ENCODE measurements at regions not wholly inside any gene's neighbourhood (a gene's known extent, or its start where the extent isn't known, plus 50 kb on each side); places are given as distances from the start of the nearest gene placed in this dataset.

GRCh38 chr6:96340164-96340563, 181.4 kb upstream of the UFL1 start (continued):
- TF ChIP-seq CTCF (conservative IDR thresholded peaks at IDR 0.05; ENCODE audit: low read depth in 2 of 2) (no peak), ZNF114 (CRISPR knock-in tag; IDR thresholded peaks at IDR 0.05) (no peak)

GRCh38 chr6:96345501-96345900, 176.1 kb upstream of the UFL1 start:
- DNase-seq (ENCODE audit: low spot score) (no peak), ATAC-seq (no peak)
- peaks cover 15% of the 10 kb centered on the region; the same call in 2 of the 3 replicates for H3K4me1 Mint-ChIP-seq
- H3F3A ChIP-seq (replicated peaks; ENCODE audit: low read depth), result no peaks in the 10 kb centered on the region
- no peak overlapping the region for H3K27ac Mint-ChIP-seq
- H3K36me3 ChIP-seq (ENCODE audit: insufficient read depth), result no peaks in the 10 kb centered on the region
- H3K27me3 Mint-ChIP-seq (ENCODE audit: insufficient read depth, low read depth, poor library complexity), result no peaks in the 10 kb centered on the region
- no peaks in the 10 kb centered on the region for H4K20me1 ChIP-seq (replicated peaks; ENCODE audit: insufficient read depth)
- H2AFZ ChIP-seq, result no peak overlapping the region
- H3K4me2 ChIP-seq, result peak overlapping the region; percentile 22; the same call in 1 of the 2 replicates
- H3K79me2 ChIP-seq (replicated peaks; ENCODE audit: insufficient read depth), result no peaks in the 10 kb centered on the region
- TF ChIP-seq STAT1 (IDR thresholded peaks at IDR 0.05; ENCODE audit: unreplicated experiment) (no peak), JUNB (IDR thresholded peaks at IDR 0.05; ENCODE audit: unreplicated experiment) (no peak), EZH2 (IDR thresholded peaks at IDR 0.05; ENCODE audit: low read depth, unreplicated experiment) (no peak)
- no peak overlapping the region for H3K4me3 ChIP-seq
- H3K27ac ChIP-seq (ENCODE audit: low read depth), result no peak overlapping the region
- no peaks in the 10 kb centered on the region for H3K27me3 ChIP-seq (ENCODE audit: insufficient read depth)
- H3K9me2 ChIP-seq (ENCODE audit: insufficient read depth), result no peaks in the 10 kb centered on the region
- H3K9me3 Mint-ChIP-seq, result peaks cover 25% of the 10 kb centered on the region
- peaks cover 21% of the 10 kb centered on the region for H3K36me3 Mint-ChIP-seq (ENCODE audit: low read depth)
- no peak overlapping the region for H3K4me3 Mint-ChIP-seq
- peaks cover 12% of the 10 kb centered on the region; the same call in 1 of the 2 replicates for H3K4me1 ChIP-seq (ENCODE audit: insufficient read depth)

- no peaks in the 10 kb centered on the region; the same call in 2 of the 3 replicates for H3K4me1 Mint-ChIP-seq
- DNase-seq (ENCODE audit: low spot score) (no peak), ATAC-seq (no peak)
- H3K4me1 ChIP-seq (ENCODE audit: insufficient read depth), result no peaks in the 10 kb centered on the region
- H3K9me2 ChIP-seq (ENCODE audit: insufficient read depth), result no peaks in the 10 kb centered on the region
- no peaks in the 10 kb centered on the region for H3K27me3 ChIP-seq (ENCODE audit: insufficient read depth)
- H4K20me1 ChIP-seq (replicated peaks; ENCODE audit: insufficient read depth), result no peaks in the 10 kb centered on the region
- no peaks in the 10 kb centered on the region; the same call in 2 of the 3 replicates for H3K36me3 Mint-ChIP-seq (ENCODE audit: low read depth)
- no peaks in the 10 kb centered on the region for H3F3A ChIP-seq (replicated peaks; ENCODE audit: low read depth)
- H3K4me2 ChIP-seq, result no peak overlapping the region
- H3K27ac ChIP-seq (ENCODE audit: low read depth), result no peak overlapping the region
- no peaks in the 10 kb centered on the region for H3K9me3 Mint-ChIP-seq
- H3K27ac Mint-ChIP-seq, result no peak overlapping the region
- H3K79me2 ChIP-seq (replicated peaks; ENCODE audit: insufficient read depth), result no peaks in the 10 kb centered on the region
- no peak overlapping the region for H3K4me3 ChIP-seq
- TF ChIP-seq ZNF331 (CRISPR knock-in tag; IDR thresholded peaks at IDR 0.05; ENCODE audit: low read depth), result no peak
- TF ChIP-seq ZNF114 (CRISPR knock-in tag; IDR thresholded peaks at IDR 0.05), result no peak
- TF ChIP-seq STAT1 (IDR thresholded peaks at IDR 0.05; ENCODE audit: unreplicated experiment), result no peak
- no peak for TF ChIP-seq ETS1 (IDR thresholded peaks at IDR 0.05)
- TF ChIP-seq EZH2 (IDR thresholded peaks at IDR 0.05; ENCODE audit: low read depth, unreplicated experiment), result no peak
- no peaks in the 10 kb centered on the region for H3K27me3 Mint-ChIP-seq (ENCODE audit: insufficient read depth, low read depth, poor library complexity)
- H3K4me3 Mint-ChIP-seq, result no peak overlapping the region
- no peaks in the 10 kb centered on the region for H3K36me3 ChIP-seq (ENCODE audit: insufficient read depth)
- no peak overlapping the region for H2AFZ ChIP-seq
Measured at GRCh38 chr6:96381246-96381645, 140.4 kb upstream of the UFL1 start.

Measured in GM23338 (cell line).